ENCODE measurements at regions not wholly inside any gene's neighbourhood (a gene's known extent, or its start where the extent isn't known, plus 50 kb on each side); places are given as distances from the start of the nearest gene placed in this dataset.

DNA sequence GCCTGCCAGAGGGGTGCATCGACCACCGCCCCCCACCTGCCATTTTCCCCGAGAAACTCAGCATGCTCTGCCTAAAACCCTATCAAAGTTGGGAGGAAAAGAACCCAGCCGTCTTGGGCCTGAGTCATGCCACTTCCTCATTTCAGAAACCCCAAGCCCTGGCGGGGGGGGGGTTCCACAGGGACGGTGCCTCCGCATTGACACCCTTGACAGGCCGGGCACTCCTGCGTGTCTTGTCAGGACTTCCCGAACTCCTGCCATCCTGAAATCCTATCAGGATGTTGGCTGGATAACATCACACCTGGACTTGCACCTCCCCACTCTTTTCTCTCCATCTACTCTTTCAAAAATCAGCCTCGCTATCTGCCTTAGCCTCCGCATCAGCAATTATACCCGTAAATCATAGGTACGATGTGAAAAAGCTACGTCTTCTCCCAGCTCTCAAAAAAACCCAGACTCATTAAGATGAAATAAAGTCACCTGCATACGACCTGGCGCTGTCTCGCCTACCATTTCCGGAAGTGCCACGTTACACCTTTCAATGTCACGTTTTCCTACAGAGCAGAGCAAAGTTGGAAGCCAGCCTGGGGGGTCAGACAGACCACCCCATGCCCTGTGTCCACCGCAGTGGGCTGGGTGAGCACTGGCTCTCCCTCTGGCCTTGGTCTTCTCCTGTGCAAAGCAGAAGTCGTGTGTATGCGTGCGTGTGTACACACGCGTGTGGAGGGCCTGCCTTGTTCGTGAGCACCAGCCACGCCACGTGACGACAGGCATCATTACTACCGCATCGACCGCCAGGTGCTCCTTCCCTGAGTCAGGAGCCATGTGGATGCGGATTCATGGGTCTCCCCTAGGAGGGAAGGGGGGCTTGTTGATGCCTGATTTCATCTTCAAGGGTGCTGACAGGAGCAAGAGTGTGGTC is 96.7 kb downstream of the RFLNA start:
- peak overlapping the region; percentile 25 for H3K4me3 Mint-ChIP-seq

DNA sequence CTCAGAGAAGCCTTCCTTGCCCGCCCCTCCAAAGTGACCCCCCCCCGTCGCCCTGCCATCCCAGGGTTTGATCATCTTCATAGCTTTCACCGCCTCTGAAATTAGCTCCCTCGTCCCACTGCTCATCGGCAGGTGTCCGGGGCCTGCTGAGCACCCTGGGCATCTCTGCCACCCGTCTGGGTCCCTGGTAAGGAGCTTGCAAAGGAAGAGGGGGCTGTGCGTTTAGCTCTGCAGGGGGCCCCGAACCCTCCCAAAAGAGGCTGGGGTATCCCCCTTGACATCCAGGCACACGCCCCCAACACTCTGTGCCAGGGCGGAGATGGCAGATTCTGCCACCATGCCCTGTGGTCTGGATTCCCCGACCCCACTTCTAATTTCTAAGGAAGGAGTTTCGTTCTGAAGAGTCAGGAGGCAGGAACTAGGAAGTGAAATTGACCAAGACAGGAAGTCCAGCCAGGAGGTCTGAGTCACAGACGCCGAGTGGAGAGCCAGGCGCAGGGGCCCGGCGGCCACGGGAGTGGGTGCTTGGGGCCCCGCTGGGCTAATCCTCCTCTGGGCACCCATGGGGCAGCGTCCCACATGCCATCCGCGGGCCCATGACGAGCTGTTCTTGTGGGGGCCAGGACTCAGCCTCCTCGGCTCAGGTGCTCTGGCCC is 95.7 kb downstream of the RFLNA start:
- Mint-ChIP-seq H3K4me3 (peak overlapping the region; percentile 36), H3K27ac (peak overlapping the region; percentile 66), H3K4me1 (peaks cover 64% of the 10 kb centered on the region)

More for the DNA sequence above, 96.7 kb downstream of the RFLNA start:
- H3K27ac Mint-ChIP-seq, result peak overlapping the region; percentile 47
- peaks cover 5% of the 10 kb centered on the region for H3K36me3 Mint-ChIP-seq
- no peaks in the 10 kb centered on the region for H3K9me3 Mint-ChIP-seq
- H3K4me1 Mint-ChIP-seq, result peaks cover 58% of the 10 kb centered on the region
- no peak for DNase-seq (ENCODE audit: low spot score in 2 of 2, unreplicated experiment in 2 of 2)
- H3K27me3 Mint-ChIP-seq (ENCODE audit: low read depth), result no peaks in the 10 kb centered on the region
- TF ChIP-seq, protein P1, sequence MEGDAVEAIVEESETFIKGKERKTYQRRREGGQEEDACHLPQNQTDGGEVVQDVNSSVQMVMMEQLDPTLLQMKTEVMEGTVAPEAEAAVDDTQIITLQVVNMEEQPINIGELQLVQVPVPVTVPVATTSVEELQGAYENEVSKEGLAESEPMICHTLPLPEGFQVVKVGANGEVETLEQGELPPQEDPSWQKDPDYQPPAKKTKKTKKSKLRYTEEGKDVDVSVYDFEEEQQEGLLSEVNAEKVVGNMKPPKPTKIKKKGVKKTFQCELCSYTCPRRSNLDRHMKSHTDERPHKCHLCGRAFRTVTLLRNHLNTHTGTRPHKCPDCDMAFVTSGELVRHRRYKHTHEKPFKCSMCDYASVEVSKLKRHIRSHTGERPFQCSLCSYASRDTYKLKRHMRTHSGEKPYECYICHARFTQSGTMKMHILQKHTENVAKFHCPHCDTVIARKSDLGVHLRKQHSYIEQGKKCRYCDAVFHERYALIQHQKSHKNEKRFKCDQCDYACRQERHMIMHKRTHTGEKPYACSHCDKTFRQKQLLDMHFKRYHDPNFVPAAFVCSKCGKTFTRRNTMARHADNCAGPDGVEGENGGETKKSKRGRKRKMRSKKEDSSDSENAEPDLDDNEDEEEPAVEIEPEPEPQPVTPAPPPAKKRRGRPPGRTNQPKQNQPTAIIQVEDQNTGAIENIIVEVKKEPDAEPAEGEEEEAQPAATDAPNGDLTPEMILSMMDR (IDR thresholded peaks at IDR 0.05; ENCODE audit: unreplicated experiment), result no peak

DNA sequence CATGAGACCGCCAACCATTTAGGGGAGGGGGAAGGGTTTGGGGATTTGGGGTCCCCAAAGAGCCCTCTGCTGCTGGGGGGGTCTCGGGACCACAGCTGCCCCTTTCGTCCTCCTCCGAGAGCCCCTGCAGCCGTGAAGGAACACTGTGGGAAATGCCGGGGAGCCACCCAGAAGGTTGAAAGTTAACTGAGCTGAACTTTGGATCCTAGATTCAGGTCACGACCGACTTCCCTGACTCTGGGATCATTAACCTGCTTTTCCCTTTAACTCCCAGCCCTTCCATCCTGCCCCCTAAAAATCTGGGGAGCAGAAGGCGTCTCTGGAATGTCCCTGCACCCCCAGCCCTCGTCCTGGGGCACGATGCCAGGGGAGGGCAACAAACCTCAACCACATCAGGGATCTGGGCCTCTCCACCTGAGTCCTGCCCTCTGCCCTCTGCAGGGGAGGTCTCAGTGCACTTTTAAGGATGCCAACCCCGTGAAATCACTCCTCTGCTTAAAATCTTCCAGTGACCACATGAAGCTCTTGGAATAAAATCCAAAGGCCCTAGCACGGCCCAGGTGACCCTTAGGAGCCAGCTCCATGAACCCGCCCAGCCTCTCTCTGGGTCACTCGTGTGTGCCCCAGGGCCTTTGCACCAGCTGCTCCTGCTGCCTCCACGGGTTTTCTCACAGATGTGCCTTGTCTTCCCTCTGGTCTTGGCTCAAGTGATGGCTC is 95.0 kb downstream of the RFLNA start:
- DNase-seq (ENCODE audit: low spot score in 2 of 2, unreplicated experiment in 2 of 2), result no peak
- peak overlapping the region; percentile 16 for H3K27ac Mint-ChIP-seq
- no peaks in the 10 kb centered on the region for H3K27me3 Mint-ChIP-seq (ENCODE audit: low read depth)
- H3K4me3 Mint-ChIP-seq, result peak overlapping the region; percentile 46
- TF ChIP-seq, protein P1 (IDR thresholded peaks at IDR 0.05; ENCODE audit: unreplicated experiment), result no peak
- H3K36me3 Mint-ChIP-seq, result no peaks in the 10 kb centered on the region
- H3K9me3 Mint-ChIP-seq, result no peaks in the 10 kb centered on the region
- H3K4me1 Mint-ChIP-seq, result peaks cover 64% of the 10 kb centered on the region

More for the DNA sequence above, 95.7 kb downstream of the RFLNA start:
- DNase-seq (ENCODE audit: low spot score in 2 of 2, unreplicated experiment in 2 of 2), result no peak
- TF ChIP-seq, protein P1 (IDR thresholded peaks at IDR 0.05; ENCODE audit: unreplicated experiment), result no peak
- Mint-ChIP-seq H3K9me3 (no peaks in the 10 kb centered on the region), H3K36me3 (no peaks in the 10 kb centered on the region), H3K27me3 (ENCODE audit: low read depth) (no peaks in the 10 kb centered on the region)

DNA sequence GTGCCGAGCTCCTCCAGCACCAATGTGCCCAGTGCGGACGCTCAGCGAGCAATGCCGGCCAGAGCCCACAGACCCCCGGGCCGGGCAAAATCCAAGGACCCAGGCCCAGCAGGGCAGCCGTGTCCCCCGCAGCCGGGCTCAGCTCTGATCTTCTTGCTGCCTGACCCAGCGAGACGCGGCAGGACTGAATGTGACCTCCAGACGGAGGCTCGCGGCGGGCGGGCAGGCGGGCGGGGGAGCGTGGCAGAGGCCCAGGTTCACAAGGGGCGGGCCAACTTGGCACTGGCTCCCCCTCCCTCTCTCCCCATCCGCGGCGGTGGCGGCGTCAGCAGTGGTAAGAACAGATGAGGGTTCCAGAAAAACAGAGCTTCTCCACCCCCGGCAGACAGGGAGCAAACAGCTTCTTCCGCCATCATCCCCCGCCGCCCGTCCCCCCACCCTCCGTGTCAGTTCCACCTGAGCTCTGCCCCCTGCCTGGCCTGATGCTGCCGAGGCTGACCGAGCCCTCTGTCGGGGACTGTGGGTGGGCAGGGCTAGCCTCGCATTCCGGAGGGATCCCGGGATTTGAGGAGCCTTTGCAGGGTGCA is 94.3 kb downstream of the RFLNA start:
- H3K27me3 Mint-ChIP-seq (ENCODE audit: low read depth), result no peaks in the 10 kb centered on the region
- TF ChIP-seq, protein P1 (IDR thresholded peaks at IDR 0.05; ENCODE audit: unreplicated experiment), result no peak
- peak in 1 of 2 experiments; percentile 58 for DNase-seq (ENCODE audit: low spot score in 2 of 2, unreplicated experiment in 2 of 2)
- H3K4me1 Mint-ChIP-seq, result peaks cover 66% of the 10 kb centered on the region
- H3K4me3 Mint-ChIP-seq, result peak overlapping the region; percentile 56
- no peaks in the 10 kb centered on the region for H3K36me3 Mint-ChIP-seq
- H3K27ac Mint-ChIP-seq, result no peak overlapping the region
- H3K9me3 Mint-ChIP-seq, result no peaks in the 10 kb centered on the region

DNA sequence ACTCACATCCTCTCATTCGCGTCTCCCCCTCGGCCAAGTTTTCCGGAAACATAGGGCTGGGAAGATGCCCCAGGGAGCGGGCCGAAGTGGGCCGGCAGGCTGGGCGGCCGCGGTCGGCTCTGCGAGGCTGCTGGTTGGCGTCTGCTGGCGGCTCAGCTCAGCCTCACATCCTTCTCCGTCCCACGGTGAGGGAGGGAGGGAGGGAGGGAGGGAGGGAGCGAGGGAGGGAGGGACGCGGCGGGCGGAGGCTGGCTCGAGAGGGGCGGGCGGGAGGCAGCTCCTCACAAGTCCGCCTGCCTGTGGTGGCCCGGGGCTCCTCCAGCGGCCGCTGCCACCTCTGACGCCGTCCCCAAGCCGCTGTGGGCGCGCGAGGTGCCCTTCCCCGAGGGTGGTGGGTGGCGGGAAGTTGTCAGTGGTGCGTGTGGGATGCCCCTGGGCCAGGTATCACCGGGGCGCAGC is 93.8 kb downstream of the RFLNA start:
- Mint-ChIP-seq H3K4me1 (peaks cover 63% of the 10 kb centered on the region), H3K9me3 (no peaks in the 10 kb centered on the region), H3K36me3 (no peaks in the 10 kb centered on the region), H3K4me3 (peak overlapping the region; percentile 75), H3K27me3 (ENCODE audit: low read depth) (no peaks in the 10 kb centered on the region), H3K27ac (peak overlapping the region; percentile 89)
- peak; percentile 61 to 69 for DNase-seq (ENCODE audit: low spot score in 2 of 2, unreplicated experiment in 2 of 2)
- TF ChIP-seq, protein P1 (IDR thresholded peaks at IDR 0.05; ENCODE audit: unreplicated experiment), result no peak
